H9 (cell line): ENCODE measurements at regions not wholly inside any gene's neighbourhood (a gene's known extent, or its start where the extent isn't known, plus 50 kb on each side); places are given as distances from the start of the nearest gene placed in this dataset.

Experiments used
- DNase-seq: peaks from one replicate; pipeline ENCODE4 v3.0.0-alpha.2; 2017
- H2AFZ ChIP-seq: one replicate; pipeline ENCODE4 v1.6.1; 2013; ENCODE audit warnings: mild to moderate bottlenecking, low read length, control low read depth, moderate library complexity
- H2AK5ac ChIP-seq: 2 replicates; pipeline ENCODE4 v1.6.1; 2013; ENCODE audit warnings: low read length, control low read depth, mixed read lengths; ENCODE audit not compliant: insufficient read length
- H2BK120ac ChIP-seq: one replicate; pipeline ENCODE4 v1.6.1; 2013; ENCODE audit warnings: low read depth, mild to moderate bottlenecking, low read length, control low read depth, inconsistent platforms; ENCODE audit not compliant: poor library complexity, severe bottlenecking
- H2BK12ac ChIP-seq: 2 replicates; pipeline ENCODE4 v1.6.1; 2013; ENCODE audit warnings: low read length, control low read depth, mixed read lengths, low read depth; ENCODE audit not compliant: insufficient read length
- H2BK15ac ChIP-seq: 2 replicates; pipeline ENCODE4 v1.6.1; 2013; ENCODE audit warnings: low read depth, low read length, control low read depth
- H2BK20ac ChIP-seq: one replicate; pipeline ENCODE4 v1.6.1; 2013; ENCODE audit warnings: low read depth, mild to moderate bottlenecking, low read length, control low read depth, inconsistent platforms; ENCODE audit not compliant: poor library complexity, severe bottlenecking
- H2BK5ac ChIP-seq: 2 replicates; pipeline ENCODE4 v1.6.1; 2013; ENCODE audit warnings: low read length, control low read depth, mixed read lengths; ENCODE audit not compliant: insufficient read length
- H3K14ac ChIP-seq: 2 replicates; pipeline ENCODE4 v1.6.1; 2013; ENCODE audit warnings: low read length, control low read depth; ENCODE audit not compliant: insufficient read depth
- H3K18ac ChIP-seq: 2 replicates; pipeline ENCODE4 v1.6.1; 2013; ENCODE audit warnings: low read depth, mild to moderate bottlenecking, mixed read lengths, low read length, control low read depth; ENCODE audit not compliant: insufficient read length
- H3K23ac ChIP-seq: 2 replicates; pipeline ENCODE4 v1.6.1; 2013; ENCODE audit warnings: low read length, control low read depth, mixed read lengths, low read depth; ENCODE audit not compliant: insufficient read length
- H3K23me2 ChIP-seq: 2 replicates; pipeline ENCODE4 v1.6.1; 2013; ENCODE audit warnings: low read depth, mild to moderate bottlenecking, mixed read lengths, low read length, control low read depth; ENCODE audit not compliant: insufficient read length, poor library complexity, severe bottlenecking
- H3K27ac ChIP-seq: 2 replicates; pipeline ENCODE4 v1.5.1; 2013; ENCODE audit warnings: low read length, control low read depth, mixed read lengths, low read depth; ENCODE audit not compliant: insufficient read length
- H3K27me3 ChIP-seq: 2 replicates; pipeline ENCODE4 v1.6.1; 2013; ENCODE audit warnings: low read length, control low read depth, inconsistent platforms; ENCODE audit not compliant: insufficient read depth
- H3K4ac ChIP-seq: 2 replicates; pipeline ENCODE4 v1.6.1; 2013; ENCODE audit warnings: low read depth, mild to moderate bottlenecking, control low read depth, inconsistent platforms, low read length, moderate library complexity
- H3K4me1 ChIP-seq: 2 replicates; pipeline ENCODE4 v1.6.1; 2013; ENCODE audit warnings: low read length, control low read depth, inconsistent platforms; ENCODE audit not compliant: insufficient read depth
- H3K4me2 ChIP-seq: 2 replicates; pipeline ENCODE4 v1.6.1; 2013; ENCODE audit warnings: low read length, control low read depth, mixed read lengths; ENCODE audit not compliant: insufficient read length, insufficient read depth
- H3K56ac ChIP-seq: 2 replicates; pipeline ENCODE4 v1.6.1; 2013; ENCODE audit warnings: low read depth, mild to moderate bottlenecking, mixed read lengths, low read length, control low read depth; ENCODE audit not compliant: insufficient read length
- H3K79me1 ChIP-seq: 2 replicates; pipeline ENCODE4 v1.6.1; 2013; ENCODE audit warnings: low read depth, mild to moderate bottlenecking, moderate library complexity, low read length, control low read depth, inconsistent platforms; ENCODE audit not compliant: insufficient read depth, poor library complexity, severe bottlenecking
- H3K79me2 ChIP-seq: 2 replicates; pipeline ENCODE4 v1.6.1; 2013; ENCODE audit warnings: low read length, control low read depth, inconsistent platforms; ENCODE audit not compliant: insufficient read depth
- H3K9ac ChIP-seq: 2 replicates; pipeline ENCODE4 v1.6.1; 2013; ENCODE audit warnings: low read length, control low read depth, mixed read lengths; ENCODE audit not compliant: insufficient read length; ENCODE audit errors: extremely low read depth
- H3K9me3 ChIP-seq: one replicate; pipeline ENCODE4 v1.6.1; 2013; ENCODE audit warnings: low read depth, low read length, inconsistent platforms; ENCODE audit not compliant: control insufficient read depth
- H3T11ph ChIP-seq: one replicate; pipeline ENCODE4 v1.6.1; 2013; ENCODE audit warnings: mild to moderate bottlenecking, low read length, control low read depth, inconsistent platforms
- H4K20me1 ChIP-seq: one replicate; pipeline ENCODE4 v1.6.1; 2013; ENCODE audit not compliant: control insufficient read depth, insufficient read length, insufficient read depth
- H4K5ac ChIP-seq: 2 replicates; pipeline ENCODE4 v1.6.1; 2013; ENCODE audit warnings: low read depth, mild to moderate bottlenecking, mixed read lengths, low read length, control low read depth; ENCODE audit not compliant: insufficient read length
- H4K8ac ChIP-seq: replicated peaks from 2 replicates; pipeline ENCODE4 v1.6.1; 2013; ENCODE audit warnings: low read length, control low read depth, mixed read lengths, low read depth; ENCODE audit not compliant: insufficient read length
- H4K91ac ChIP-seq: 2 replicates; pipeline ENCODE4 v1.6.1; 2013; ENCODE audit warnings: low read depth, mild to moderate bottlenecking, moderate library complexity, mixed read lengths, low read length, control low read depth; ENCODE audit not compliant: insufficient read length
- H3K27ac Mint-ChIP-seq, 3 experiments: 2 replicates in 2 of 3; 3 replicates in 1 of 3; pipeline ENCODE4 v1.8.0; 2020 to 2021; ENCODE audit warnings: mixed read lengths in 3 of 3, mild to moderate bottlenecking in 1 of 3, moderate library complexity in 1 of 3
- H3K27me3 Mint-ChIP-seq: 2 replicates; pipeline ENCODE4 v1.8.0; 2021; ENCODE audit warnings: low read depth, mild to moderate bottlenecking, moderate library complexity, mixed read lengths
- H3K36me3 Mint-ChIP-seq, 3 experiments: 2 replicates in 2 of 3; 3 replicates in 1 of 3; pipeline ENCODE4 v1.8.0; 2020 to 2021; ENCODE audit warnings: low read depth in 3 of 3, mixed read lengths in 3 of 3; ENCODE audit not compliant: insufficient read depth in 1 of 3
- H3K4me1 Mint-ChIP-seq, 2 experiments: 2 replicates each; pipeline ENCODE4 v1.8.0; 2020; ENCODE audit warnings: mixed read lengths in 2 of 2
- H3K4me3 Mint-ChIP-seq, 2 experiments: 2 replicates in 1 of 2; 3 replicates in 1 of 2; pipeline ENCODE4 v1.8.0; 2020 to 2021; ENCODE audit warnings: mild to moderate bottlenecking in 2 of 2, mixed read lengths in 2 of 2, moderate library complexity in 1 of 2
- H3K9me3 Mint-ChIP-seq, 2 experiments: 2 replicates in 1 of 2; 3 replicates in 1 of 2; pipeline ENCODE4 v1.8.0; 2020; ENCODE audit warnings: mild to moderate bottlenecking in 2 of 2, mixed read lengths in 2 of 2, moderate library complexity in 1 of 2
- CTCF ChIP-seq: fragments of 200-600 bp; sonication (generic); conservative IDR thresholded peaks from 3 replicates; pipeline ENCODE4 v1.8.0; 2021; ENCODE audit warnings: antibody characterized with exemption, mild to moderate bottlenecking
- WGBS: extraction: QIAGEN DNeasy Blood & Tissue Kit; methylation state at CpG from one replicate; pipeline ENCODE4 v1.1.7; 2013; ENCODE audit warnings: missing lambda C conversion rate, low lambda C conversion rate, mixed read lengths; ENCODE audit not compliant: insufficient read length; ENCODE audit errors: extremely low coverage; 5-methylcytosine and 5-hydroxymethylcytosine counted together

GRCh38 chr20:48148020-48148419 is 362.7 kb upstream of the SULF2 start:
- no peak overlapping the region for H3K4ac ChIP-seq
- DNase-seq = no peak
- no peak overlapping the region for H2BK5ac ChIP-seq
- H2BK12ac ChIP-seq = no peak overlapping the region
- Mint-ChIP-seq H3K4me3 (no peak overlapping the region), H3K4me1 (peaks cover 29 to 35% of the 10 kb centered on the region in 2 experiments), H3K9me3 (0 out of 5 replicates have a peak, but pooled peaks cover 0 to 2% of the 10 kb centered on the region in 2 experiments), H3K27ac (peak overlapping the region in 1 of 3 experiments; percentile 38; a peak in 1 of 7 replicates), H3K27me3 (no peaks in the 10 kb centered on the region), H3K36me3 (no peaks in the 10 kb centered on the region; a peak in 1 of 7 replicates)
- no peak overlapping the region for H2BK20ac ChIP-seq
- H4K5ac ChIP-seq = no peak overlapping the region
- H3K23ac ChIP-seq = no peak overlapping the region
- H2AK5ac ChIP-seq = no peak overlapping the region
- no peak overlapping the region for H3K4me2 ChIP-seq
- H3K79me1 ChIP-seq = no peaks in the 10 kb centered on the region
- H3K56ac ChIP-seq = no peak overlapping the region
- no peak for TF ChIP-seq CTCF
- no peak overlapping the region for H3K18ac ChIP-seq
- H2AFZ ChIP-seq = no peak overlapping the region
- no peak overlapping the region for H3K27ac ChIP-seq
- no peak overlapping the region for H3K9ac ChIP-seq
- H2BK15ac ChIP-seq = no peak overlapping the region
- H3K9me3 ChIP-seq = no peaks in the 10 kb centered on the region
- H3K23me2 ChIP-seq = no peaks in the 10 kb centered on the region
- H3K79me2 ChIP-seq = no peaks in the 10 kb centered on the region
- no peak overlapping the region for H3K14ac ChIP-seq
- no peak overlapping the region for H4K91ac ChIP-seq
- H4K20me1 ChIP-seq = no peaks in the 10 kb centered on the region
- H3K27me3 ChIP-seq = no peaks in the 10 kb centered on the region
- no CpG with 5 or more reads among the region's 3 CpGs for WGBS
- H3K4me1 ChIP-seq = no peaks in the 10 kb centered on the region
- no peak overlapping the region for H3T11ph ChIP-seq
- H4K8ac ChIP-seq = no peak overlapping the region
- no peak overlapping the region for H2BK120ac ChIP-seq
